M059J (cell line): ENCODE measurements at regions not wholly inside any gene's neighbourhood (a gene's known extent, or its start where the extent isn't known, plus 50 kb on each side); places are given as distances from the start of the nearest gene placed in this dataset.
"Not testable (repeated sequence)": the region's sequence is repeated elsewhere in the genome, so short reads cannot be mapped to it uniquely, and the experiment has no call there.

Experiments used
- DNase-seq: peaks from one replicate; pipeline ENCODE4 v3.0.0-alpha.2; 2012; ENCODE audit warnings: low read depth

DNA sequence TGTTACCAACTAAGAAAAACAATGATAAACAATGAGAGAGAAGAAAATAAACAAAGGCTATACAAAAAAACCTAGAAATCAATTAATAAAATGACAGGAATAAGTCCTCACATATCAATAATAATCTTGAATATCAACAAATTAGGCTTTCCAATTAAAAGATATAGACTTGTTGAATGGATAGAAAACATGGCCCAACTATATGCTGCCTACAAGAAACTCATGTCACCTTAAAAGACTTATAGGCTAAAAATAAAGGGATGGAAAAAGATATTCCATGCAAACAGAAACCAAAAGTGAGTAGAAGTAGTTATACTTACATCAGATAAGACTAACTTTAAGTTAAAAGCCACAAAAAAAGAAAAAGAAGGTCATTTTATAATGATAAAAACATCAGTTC lies 183.9 kb downstream of the MYRFL start:
- no peak for DNase-seq

DNA sequence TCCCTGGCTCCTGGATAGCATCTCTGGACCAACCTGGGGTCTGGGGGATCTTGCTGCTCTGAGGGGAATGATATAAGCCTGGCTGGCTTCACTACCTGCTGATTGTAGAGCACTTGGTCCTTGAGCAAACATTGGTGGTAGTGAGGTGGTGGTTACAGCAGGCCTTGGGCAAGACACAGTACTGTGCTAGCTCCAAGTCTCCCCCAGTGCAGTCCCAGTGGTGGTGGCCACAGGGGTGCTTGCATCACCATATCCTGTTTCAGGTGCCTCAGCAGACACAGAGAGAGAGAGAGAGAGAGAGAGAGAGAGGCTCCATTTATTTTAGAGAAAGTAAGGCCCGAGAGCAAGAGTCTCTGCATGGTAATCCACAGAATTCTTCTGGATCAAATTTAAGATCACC lies 186.3 kb downstream of the MYRFL start:
- DNase-seq: no peak

DNA sequence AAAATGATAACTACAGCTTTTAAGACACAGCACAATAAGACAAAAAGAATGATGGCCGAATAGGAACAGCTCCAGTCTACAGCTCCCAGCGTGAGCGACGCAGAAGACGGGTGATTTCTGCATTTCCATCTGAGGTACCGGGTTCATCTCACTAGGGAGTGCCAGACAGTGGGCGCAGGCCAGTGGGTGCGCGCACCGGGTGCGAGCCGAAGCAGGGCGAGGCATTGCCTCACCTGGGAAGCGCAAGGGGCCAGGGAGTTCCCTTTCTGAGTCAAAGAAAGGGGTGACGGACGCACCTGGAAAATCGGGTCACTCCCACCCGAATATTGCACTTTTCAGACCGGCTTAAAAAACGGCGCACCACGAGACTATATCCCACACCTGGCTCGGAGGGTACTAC lies 188.0 kb downstream of the MYRFL start:
- DNase-seq: not testable (repeated sequence)

DNA sequence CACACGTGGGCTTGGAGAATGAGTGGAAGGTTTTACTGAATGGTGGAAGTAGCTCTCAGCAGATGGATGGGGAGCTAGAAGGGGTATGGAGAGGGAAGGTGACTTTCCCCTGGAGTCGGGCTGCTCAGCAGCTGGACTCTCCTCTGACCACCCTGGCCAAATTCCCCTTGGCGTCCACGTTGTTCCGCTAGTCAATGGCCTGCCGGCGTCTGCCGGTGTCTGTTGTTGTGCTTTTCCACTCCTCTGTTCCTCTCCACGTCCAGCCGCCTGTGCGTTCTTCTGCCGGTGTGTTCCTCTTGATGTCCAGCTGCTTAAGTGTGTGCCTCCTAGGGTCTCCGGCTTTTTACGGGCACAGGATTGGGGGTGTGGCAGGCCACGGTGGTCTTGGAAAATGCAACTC lies 203.5 kb downstream of the MYRFL start:
- no peak for DNase-seq

DNA sequence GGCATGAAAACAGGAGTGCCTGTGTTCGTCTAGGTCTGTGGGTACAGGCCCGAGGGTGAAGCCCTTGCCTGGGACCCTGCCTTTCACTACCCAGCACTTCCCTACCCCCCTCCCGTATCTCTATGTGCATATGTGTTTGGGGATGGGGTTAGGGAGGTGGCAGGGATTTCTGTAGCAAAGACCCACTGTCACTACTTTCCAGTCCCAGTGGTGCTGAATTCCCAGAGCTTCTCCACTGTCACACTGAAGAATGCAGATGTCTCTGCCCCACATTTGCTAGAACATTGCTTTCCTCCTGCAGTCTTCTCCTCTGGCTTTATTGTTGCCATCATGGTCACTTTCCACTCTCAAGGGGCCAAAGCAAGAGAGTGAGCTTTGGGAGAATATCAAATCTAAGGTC lies 203.9 kb downstream of the MYRFL start:
- DNase-seq: no peak

DNA sequence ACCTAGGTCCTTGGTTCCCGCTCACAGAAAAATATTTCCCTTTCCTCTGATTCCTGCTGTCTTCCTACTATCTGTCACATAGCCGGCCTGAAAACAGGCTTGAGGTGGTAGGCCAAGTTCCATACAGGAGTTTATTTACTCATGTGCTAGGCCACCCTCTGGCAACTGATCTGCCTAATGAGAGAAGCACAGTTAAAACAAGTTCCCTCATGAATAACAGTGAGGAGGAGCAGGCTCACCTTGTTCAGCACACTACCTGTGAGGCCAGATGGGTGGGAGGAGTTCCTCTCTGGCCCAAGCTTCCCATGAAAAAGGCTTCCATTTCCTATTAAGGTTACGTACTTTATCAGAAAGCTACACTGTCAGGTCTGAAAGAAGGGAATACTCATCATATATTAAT lies 206.0 kb downstream of the MYRFL start:
- no peak for DNase-seq

DNA sequence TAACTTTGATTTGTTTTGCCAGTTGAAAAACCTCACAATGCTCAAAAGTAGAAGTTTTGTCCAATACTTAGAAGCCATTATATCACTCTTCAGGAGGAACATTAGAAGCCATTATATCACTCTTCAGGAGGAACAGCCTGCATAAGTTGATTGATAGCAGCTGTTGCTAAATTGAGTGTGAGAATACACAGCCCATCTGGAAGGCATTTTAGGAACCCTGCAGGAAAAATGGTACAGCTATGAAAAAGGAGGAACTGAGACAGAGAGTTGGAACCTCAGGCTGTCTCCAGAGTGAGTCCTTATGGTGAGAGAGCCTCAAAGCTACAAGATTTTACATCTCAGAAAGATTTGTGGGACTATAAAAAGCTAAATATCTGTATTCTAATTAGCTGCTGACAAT lies 207.0 kb downstream of the MYRFL start:
- no peak for DNase-seq

DNA sequence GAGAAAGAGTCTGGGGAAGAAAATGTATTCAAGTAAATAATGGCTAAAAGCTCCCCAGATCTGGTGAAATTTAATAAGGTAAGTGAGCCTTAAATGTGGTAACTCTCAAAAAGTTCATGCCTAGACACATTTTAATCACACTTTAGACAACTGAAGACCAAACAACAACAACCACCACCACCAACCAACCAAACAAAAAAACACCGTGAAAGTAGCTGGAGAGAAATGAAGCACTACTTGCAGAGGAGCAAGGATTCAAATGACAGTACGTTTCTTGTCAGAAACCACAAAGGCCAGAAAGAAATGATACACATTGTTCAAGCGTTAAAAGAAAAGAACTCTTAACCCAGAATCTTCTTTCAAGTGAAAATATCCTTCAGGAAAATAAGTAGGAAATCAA lies 208.3 kb downstream of the MYRFL start:
- DNase-seq: no peak

DNA sequence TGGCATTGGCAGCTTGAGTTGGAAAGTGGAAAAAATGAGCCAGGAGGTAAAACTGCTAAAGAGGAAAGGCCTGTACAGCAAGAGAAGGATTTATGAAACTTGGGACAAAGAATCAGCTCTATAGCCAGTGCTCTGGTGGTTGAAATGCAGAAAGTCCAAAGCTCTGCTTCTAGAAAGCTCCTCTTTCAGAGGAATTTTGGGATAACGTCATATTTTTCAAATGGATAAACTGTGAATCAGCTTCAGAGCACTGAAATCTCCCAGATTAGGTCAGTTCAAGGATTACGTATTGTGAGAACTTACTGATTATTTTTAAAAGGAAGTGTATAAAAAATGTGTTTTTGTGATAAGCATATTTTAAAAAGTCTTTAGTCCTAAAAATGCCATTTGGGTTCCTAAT lies 203.1 kb upstream of the CNOT2 start:
- DNase-seq: no peak

DNA sequence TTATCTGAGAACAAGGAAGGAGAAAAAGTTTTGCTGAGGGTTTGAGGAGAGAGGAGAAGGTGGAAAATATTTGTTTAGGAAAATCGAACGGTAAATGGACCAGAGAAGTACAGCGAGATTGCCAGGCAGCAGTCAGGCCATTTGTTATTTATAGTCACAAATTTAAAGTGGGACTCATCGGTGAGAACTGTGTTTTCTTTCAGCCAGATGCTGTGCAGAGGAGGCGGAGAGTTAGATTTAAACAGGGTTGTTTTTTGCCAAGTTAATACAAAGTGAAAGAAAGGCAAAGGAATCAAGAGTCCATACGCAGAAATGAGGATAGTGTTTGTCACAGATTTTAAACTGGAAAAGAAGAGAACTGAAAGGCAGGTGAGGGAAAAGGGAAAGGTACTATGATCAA lies 200.6 kb upstream of the CNOT2 start:
- DNase-seq: no peak

DNA sequence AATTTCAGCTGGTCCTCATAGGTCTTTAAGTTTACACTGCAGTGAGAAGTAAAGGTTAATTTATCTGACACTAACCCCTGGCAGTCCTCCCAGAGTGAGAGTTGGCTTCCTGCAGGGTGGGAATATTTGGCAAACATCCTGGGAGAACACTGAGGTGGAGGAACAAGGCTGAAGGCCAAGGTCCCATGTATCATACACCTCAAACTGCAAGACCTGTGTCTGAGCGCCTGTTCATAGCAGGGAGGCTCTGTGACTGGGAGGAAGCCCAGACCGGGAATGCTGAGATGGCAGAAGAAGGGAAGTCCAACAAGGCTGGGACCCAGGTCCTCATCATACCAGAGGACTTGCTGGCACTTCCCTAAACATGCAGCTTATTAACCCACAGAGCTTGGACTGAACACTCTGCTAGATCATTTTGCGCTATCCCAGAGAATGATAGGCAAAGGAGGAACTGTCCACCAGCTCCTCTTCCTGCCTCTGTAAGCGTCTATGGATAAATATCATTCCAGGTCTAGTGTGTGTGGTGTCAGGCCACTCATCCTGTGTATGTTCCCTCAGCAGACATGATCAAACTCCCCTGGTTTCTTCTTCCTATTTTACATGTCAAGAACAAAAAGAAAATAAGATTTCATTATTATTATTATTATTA lies 199.6 kb upstream of the CNOT2 start:
- DNase-seq: no peak

DNA sequence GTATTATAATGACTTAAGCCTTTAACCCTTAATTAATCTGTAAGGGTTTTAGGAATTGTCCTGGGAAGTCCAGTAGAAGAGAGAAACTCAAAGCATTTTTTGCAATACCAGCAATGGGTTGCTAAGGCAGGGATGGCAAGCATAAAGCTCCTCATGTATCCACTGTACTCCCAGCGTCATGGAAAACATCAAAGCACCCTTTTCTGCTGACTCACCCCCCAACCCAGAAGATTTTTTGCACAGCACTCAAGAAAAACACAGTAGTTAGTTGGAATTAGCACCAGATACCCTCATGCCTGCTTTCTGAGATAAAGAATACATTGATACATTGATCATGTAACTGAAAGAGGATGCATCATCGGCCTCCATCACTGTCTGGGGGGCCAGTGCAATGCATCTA lies 199.1 kb upstream of the CNOT2 start:
- DNase-seq: no peak

DNA sequence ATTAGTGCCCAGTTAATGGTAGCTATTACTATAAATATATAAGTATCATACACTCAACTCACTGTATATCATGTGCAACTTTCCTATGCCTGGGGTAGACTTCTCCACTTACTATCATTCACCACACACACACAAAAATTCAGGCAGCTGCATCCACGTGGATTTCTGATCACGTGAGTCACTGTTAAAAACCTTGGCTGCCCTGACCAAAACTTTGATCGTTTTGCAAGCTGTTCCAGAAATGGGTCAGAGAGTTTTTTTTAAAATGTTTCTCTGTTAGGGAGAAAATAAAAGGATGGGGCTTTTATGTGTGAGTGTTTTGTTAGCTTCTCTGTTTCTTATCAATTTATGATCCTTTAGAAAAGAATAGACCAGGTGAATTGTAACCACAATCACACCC lies 198.2 kb upstream of the CNOT2 start:
- no peak for DNase-seq

DNA sequence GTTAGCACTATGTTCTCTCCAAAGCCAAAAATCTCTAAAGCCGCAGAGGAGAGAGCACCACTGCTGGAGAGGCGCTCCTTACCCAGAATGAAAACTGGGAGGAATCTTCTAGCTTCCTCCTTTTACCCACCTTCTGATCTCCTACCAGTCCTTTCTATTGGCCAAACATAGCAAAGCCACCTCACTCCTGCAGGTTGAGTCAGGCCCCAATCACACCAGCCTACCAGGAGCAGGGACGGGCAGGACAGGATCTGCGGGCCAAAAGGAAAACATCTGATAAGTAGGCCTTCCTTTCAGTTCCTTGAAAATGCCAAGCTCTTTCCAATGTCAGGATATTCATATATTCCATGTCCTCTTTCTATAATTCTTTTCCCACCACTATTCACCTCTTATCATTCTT lies 197.7 kb upstream of the CNOT2 start:
- DNase-seq: no peak

DNA sequence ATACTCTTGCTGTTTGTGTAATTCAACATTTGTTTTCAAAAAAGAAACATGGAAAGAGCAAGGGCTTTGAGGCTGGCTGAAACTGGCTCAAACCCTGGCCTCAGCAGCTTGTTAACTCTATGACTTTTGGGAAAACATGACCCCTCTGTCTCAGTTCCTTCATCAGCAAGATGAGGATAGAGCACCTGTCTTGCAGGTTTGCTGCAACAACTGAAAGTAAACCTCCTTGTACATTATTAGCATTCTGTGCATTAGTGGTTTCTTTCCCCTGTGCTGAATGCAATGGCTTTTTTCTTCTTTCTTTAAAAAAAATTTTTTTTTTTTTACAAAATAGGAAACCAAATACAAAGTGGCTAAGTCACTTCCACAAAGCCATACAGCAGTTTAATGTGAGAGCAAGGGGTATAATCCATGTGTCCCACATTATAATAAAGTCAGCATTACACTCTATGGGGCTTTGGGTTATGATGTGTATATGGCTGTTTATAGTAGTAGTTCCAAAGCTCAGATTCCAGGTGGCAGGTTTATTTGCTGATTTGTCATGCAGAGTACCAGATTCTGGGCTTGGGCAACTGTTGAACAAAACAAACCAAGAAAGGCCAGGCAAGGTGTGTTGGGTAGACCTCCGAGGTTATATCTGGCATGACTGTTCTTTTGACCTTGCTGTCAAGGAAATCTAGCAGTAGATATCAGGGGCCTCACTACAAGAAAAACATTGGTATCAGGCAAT lies 194.5 kb upstream of the CNOT2 start:
- no peak for DNase-seq

DNA sequence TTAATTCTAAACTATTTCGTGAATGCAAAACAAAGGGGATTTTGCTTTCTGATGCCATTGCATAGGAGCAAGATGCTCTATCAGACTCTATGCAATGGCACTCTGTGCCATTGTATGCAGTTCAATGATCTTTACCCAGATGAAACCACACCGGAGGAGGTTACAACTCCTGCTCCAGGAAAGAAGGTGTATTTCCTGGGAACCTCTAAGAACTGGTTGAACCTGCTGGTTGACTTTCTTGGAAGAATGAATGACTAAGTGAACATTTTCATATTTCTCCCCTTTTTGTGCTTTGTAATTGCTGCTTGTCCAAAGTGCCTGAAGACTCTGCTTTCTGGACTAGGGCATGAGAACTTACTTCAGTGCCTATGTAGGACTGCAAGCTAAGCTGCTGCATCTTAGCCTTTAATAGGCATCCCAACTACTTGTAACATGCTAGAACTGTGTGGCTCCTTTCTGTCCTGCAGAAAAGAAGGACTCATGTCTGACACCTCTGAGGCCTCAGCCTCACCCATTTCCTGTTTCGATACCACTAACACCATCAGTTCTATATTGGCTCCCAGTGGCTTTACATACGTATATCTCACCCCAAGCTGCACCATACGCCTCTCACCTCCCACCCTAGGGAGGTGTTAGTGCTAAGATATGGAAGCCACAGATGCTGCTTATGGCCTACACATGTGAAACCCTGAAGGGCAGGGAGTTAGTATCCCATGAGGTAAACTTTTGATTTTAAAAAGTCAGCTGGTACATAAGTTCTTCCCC lies 193.5 kb upstream of the CNOT2 start:
- DNase-seq: no peak

DNA sequence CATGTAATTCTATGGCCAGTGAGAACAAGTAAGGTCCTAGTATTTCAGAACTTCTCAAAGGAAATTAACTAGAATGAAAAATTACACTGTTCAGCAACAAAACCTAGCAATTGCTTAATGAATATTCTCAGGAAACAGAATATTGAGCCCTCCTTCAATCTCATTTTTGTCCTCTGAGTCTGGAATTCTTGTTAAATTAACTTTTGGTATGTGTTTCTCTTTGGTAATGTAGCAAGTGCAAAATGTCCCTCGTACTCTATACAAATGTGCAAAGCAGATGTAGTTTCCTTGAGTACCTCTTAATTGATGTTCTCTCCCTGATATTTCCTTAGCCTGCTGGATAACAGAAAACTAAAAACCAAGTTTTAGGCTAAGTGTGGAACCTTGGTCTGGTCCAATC lies 190.8 kb upstream of the CNOT2 start:
- DNase-seq: no peak

DNA sequence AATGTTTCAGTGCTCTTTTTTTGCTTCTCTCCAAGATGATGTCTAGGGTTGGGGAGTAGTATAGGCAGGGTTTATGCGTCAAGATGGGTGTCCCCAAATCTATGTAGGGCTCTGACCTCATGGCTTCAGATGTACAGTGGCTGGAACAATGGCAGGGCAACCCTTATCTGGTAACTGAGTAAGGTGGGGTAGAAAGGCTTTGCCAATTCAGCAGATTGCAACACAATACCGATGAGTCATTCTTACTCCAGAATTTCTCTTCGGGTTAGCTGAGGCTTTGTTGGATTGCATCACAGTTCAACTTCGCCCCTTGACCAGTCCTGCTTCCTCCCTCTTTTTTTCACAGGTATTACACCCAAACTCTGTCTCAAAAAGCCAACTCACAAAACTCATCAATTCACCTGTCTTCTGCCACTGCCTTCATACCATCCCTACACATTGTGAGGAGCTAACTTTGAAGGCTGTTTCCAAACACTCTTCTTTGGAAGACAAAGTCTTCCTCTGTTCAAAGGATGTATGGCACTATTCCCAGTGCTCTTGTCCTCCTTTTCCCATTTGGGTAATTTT lies 190.2 kb upstream of the CNOT2 start:
- DNase-seq: peak; percentile 62

DNA sequence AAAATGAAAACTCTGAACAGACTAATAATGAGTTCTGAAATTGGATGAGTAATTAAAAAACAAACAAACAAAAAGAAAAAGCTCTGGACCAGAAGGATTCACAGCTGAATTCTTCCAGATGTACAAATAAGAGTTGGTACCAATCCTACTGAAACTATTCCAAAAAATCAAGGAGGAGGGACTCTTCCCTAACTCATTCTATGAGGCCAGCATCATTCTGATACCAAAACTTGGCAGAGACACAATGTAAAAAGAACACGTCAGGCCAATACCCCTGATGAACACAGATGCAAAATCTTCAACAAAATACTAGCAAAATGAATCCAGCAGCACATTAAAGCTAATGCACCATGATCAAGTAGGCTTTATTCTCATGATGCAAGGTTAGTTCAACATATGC lies 183.9 kb upstream of the CNOT2 start:
- DNase-seq: no peak

DNA sequence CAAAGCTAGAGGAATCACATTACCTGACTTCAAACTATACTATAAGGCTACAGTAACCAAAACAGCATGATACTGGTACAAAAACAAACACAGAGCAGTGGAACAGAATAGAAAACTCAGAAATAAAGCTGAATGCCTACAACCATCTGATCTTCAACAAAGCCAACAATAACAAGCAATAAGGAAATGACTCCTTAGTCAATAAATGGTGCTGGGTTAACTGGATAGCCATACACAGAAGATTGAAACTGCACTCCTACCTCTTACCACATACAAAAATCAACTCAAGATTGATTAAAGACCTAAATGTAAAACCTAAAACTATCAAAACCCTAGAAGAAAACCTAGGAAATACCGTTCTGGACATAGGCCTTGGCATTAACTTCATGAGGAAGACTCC lies 182.6 kb upstream of the CNOT2 start:
- DNase-seq: no peak

DNA sequence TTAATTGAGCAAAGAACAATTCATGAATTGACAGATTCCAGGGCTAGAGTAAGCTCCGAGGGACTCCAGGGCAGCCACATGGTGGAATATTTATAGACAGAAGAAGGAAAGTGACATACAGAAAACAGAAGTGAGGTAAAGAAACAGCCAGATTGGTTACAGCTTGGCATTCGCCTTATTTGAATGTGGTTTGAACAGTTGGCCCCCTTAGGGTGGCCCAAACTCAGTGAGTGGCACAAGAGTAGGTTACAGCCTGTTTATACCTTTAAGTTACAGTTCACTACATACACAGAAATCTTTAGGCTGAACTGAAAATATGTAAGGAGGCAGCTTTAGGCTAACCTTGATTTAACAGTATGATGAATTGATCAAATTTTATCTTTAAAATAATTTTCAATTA lies 174.5 kb upstream of the CNOT2 start:
- no peak for DNase-seq

DNA sequence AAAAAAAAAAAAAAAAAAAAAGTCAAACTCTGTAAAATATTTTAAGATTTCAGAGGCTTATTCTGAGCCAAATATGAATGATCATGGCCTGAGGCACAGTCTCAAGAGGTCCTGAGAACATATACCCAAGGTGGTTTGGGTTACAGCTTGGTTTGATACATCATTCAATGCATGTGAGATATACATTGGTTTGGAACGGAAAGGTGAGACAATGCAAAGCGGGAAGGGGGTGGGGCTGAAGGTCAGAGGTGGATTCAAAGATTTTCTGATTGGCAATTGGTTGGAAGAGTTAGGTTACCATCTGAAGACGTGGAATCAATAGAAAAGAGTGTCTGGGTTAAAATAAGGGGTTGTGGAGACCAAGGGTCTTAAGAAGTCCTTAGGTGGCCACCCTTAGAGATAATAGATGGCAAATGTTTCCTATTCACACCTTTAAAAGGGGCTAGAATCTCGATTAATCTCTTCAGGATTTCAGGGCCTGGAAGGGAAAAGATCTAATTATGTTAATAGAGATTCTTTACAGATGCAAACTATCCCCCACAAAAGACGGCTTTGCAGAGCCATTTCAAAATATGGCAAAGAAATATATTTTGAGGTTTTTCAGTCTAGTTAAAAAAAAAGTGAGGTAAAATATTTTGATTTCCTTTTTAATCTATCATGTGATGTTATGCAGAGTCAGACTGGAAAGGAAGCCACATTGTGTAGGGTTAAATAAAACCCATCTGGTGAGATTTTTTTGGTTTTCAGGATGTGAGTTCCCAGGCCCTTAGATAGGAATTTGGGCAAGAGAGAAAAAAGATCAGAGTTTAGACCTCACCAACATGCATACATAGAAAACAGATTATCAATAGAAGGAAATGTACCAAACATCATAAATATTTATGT lies 173.8 kb upstream of the CNOT2 start:
- DNase-seq: no peak
